Sigmoid colon (tissue), 4 donors: ENCODE measurements at regions not wholly inside any gene's neighbourhood (a gene's known extent, or its start where the extent isn't known, plus 50 kb on each side); places are given as distances from the start of the nearest gene placed in this dataset.

Experiments
- EP300 ChIP-seq, 4 donors: sonication (generic); formaldehyde crosslinking; IDR thresholded peaks; one replicate each; pipeline ENCODE4 v1.6.1; 2017; ENCODE audit warnings: antibody characterized with exemption in 4 of 4
- POLR2A ChIP-seq, 2 donors: fragments of 450-650 bp; IDR thresholded peaks; one replicate each; pipeline ENCODE4 v1.6.1; 2016; ENCODE audit warnings: antibody characterized with exemption in 2 of 2, mild to moderate bottlenecking in 2 of 2, moderate library complexity in 2 of 2
- POLR2AphosphoS5 ChIP-seq, 4 donors: sonication (generic); formaldehyde crosslinking; IDR thresholded peaks; one replicate each; pipeline ENCODE4 v1.6.1; 2017; ENCODE audit warnings: antibody characterized with exemption in 4 of 4
- TF ChIP-seq, protein P1 (sequence below), 4 experiments: fragments of 450-650 bp in 3 of 4; fragments of 200-600 bp in 1 of 4; IDR thresholded peaks; one replicate each; pipeline ENCODE4 v1.5.1; 2016 to 2019; ENCODE audit warnings: antibody characterized with exemption in 4 of 4, mild to moderate bottlenecking in 3 of 4, moderate library complexity in 2 of 4

DNA sequence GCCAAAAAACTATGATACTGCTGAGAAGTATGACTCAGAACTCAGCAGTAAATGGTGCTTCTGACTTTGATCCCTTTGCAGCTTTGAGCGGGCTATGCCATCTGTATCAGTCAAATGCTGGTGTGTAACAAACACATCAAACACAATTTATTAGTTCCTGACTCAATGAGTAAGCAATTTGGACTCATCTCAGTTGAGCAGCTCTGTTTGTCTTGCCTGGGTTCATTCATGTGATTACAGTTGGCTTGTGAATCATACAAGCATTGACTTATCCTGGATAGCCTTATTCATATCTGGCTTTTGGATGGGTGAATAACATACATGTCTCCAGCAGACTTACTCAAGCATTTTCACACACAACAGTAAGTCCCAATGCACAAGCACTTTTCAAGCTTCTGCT, 858.8 kb downstream of the METTL15 start:
- TF ChIP-seq, protein P1, sequence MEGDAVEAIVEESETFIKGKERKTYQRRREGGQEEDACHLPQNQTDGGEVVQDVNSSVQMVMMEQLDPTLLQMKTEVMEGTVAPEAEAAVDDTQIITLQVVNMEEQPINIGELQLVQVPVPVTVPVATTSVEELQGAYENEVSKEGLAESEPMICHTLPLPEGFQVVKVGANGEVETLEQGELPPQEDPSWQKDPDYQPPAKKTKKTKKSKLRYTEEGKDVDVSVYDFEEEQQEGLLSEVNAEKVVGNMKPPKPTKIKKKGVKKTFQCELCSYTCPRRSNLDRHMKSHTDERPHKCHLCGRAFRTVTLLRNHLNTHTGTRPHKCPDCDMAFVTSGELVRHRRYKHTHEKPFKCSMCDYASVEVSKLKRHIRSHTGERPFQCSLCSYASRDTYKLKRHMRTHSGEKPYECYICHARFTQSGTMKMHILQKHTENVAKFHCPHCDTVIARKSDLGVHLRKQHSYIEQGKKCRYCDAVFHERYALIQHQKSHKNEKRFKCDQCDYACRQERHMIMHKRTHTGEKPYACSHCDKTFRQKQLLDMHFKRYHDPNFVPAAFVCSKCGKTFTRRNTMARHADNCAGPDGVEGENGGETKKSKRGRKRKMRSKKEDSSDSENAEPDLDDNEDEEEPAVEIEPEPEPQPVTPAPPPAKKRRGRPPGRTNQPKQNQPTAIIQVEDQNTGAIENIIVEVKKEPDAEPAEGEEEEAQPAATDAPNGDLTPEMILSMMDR (IDR thresholded peaks at IDR 0.05) = no peak
- TF ChIP-seq POLR2AphosphoS5 (IDR thresholded peaks at IDR 0.05) = no peak
- TF ChIP-seq POLR2A (IDR thresholded peaks at IDR 0.05) = no peak
- no peak for TF ChIP-seq EP300 (IDR thresholded peaks at IDR 0.05)
